ENCODE measurements at regions not wholly inside any gene's neighbourhood (a gene's known extent, or its start where the extent isn't known, plus 50 kb on each side); places are given as distances from the start of the nearest gene placed in this dataset.

DNA sequence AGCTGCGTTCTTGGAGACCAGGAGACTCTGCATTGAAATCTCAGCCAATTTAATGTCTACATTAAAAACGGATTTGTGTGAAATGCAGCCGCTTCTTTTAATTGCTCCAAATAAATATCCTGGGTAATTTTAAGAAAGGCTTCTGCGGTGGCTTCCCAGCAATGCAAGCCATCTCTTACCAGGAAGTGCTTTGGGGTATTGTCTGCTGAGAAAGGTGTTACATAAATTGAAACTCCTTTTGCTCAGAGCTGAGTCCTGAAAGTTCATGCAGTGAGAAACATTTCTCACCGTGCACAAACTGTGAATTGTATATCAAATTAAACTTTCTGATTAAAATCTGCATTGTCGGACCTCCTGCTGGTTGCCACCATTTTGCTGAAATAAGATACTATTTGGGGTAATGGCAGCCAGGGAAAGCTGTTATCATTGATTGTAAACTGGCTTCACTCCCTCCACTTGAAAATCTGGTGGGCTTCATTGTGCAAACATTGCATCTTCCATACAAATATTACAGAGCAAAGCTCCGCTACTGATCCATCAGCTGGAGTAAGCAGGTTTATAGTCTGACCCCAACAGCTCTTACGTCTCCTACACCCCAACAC, 59.5 kb downstream of the ZIC5 start:
- DNase-seq (ENCODE audit: low read depth), result no peak

- DNase-seq (ENCODE audit: low read depth), result no peak
These were observed 60.2 kb downstream of the ZIC5 start for GRCh38 chr13:99911069-99911964.

GRCh38 chr13:99909836-99910619, 61.5 kb downstream of the ZIC5 start:
- DNase-seq (ENCODE audit: low read depth), result no peak

DNA sequence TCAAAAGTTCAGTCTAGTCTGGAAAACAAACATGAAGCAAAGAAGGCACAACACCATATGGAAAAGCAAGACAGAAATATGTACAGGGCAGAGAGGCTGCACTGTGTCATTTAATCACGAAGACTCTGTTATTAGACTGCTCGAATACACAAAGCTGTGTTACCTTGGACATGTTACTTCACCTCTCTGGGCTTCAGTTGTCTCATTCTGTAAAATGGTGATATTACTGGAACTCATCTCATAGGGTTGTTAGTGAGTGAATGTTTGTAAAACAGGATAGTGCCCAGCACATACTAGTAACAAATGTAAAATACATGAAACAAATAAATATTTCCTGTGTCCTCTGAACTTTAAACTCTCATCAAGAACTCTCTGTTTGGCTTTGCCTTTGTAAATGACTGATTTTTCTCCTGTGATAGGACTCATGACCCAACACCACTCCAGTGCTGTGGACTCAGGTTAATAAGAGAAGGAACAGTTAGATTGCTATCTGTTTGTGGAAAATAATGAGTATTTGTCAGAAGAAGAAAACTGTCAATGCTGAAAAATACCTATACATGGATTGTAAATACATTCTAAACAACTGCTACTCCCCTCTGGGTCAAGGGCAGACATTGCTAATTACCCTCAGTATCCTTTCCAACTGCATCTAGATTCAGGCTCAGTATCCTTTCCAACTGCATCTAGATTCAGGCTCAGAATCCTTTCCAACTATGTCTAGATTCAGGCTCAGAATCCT, 62.3 kb downstream of the ZIC5 start:
- no peak for DNase-seq (ENCODE audit: low read depth)

- DNase-seq (ENCODE audit: low read depth), result no peak
These were observed 63.3 kb downstream of the ZIC5 start for GRCh38 chr13:99908140-99908803.

- no peak for DNase-seq (ENCODE audit: low read depth)
These were observed 63.9 kb downstream of the ZIC5 start for GRCh38 chr13:99907627-99908026.

DNA sequence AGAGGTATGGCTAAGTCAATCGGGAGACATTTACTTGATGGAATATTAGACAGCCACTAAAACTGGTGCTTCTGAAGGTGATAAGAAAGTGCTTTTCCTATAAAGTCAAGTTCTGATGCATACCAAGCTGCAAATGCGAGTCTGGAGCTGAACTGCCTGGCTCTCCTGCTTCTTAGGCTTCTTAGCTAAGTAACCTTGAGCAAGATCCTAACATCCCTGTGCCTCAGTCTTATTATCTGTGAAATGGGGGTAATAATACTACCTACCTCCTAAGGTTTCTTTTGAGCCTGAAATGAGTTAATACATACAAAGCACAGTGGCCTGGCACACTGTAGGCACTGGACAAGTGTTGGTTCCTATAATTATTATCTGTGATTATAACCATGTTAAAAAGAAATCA, 64.5 kb downstream of the ZIC5 start:
- DNase-seq (ENCODE audit: low read depth), result no peak

- no peak for DNase-seq (ENCODE audit: low read depth)
These were observed 65.8 kb downstream of the ZIC5 start for GRCh38 chr13:99905814-99906213.

DNA sequence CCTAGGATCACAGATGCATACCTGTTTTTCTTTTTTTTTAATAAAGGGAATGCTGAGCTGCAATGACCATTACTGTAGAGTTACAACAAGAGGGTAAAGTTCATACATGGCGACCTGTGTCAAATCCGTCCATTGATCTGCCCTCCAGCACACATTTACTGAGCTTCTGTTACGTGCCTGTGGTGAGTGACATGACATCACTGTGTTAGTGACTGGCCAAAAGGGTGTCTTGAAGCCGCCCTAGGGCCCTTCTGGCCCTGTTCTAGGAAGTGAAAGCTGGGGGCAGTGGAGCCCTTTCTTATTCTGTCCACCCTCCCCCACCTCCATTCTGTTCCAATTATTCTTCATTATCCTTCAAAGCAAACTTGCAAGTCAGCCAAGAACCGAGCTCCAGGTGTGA, 66.3 kb downstream of the ZIC5 start:
- peak; percentile 8 for DNase-seq (ENCODE audit: low read depth)

- no peak for DNase-seq (ENCODE audit: low read depth)
These were observed 68.4 kb downstream of the ZIC5 start for GRCh38 chr13:99903140-99903539.

- no peak for DNase-seq (ENCODE audit: low read depth)
These were observed 68.9 kb downstream of the ZIC5 start for GRCh38 chr13:99902657-99903056.

- DNase-seq (ENCODE audit: low read depth), result no peak
These were observed 70.6 kb downstream of the ZIC5 start for GRCh38 chr13:99900960-99901359.

DNA sequence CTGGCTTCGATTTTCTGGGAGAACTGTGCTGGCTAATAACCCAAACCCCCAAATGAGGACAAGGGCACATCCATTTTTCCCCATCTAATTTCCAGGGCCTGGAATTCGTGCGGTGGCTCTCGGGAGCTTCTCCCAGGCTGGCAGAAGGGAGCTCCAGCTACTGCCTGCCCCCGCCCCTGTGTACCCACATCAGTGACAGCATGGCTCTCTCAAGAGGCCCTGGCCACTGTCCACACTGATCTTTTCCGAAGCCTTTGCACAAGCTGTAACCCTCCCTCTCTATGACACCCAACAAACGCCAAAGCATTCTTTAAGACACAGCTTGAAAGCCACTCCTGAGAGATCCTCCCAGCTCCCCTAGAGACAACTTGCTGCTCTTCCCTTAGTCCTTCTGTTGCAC, 73.1 kb downstream of the ZIC5 start:
- no peak for DNase-seq (ENCODE audit: low read depth)

DNA sequence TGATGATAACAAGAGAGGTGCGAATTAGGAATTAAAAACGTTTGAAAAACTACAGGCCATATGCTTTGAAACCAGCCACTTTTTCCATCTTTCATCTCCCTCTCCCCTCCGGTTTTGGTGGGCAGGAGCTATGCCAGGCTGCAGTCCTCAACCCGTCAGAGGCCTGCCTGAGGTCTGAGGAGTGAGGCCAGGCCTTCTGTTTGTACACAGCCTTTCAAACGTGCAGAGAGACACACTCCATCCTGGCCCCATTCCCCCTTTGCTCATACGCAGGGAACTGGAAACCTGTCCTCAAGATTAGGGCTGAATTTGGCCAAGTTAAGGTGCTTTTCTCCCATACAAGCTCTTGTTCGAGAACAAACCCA, 74.5 kb downstream of the ZIC5 start:
- no peak for DNase-seq (ENCODE audit: low read depth)

GRCh38 chr13:99896369-99897075, 75.0 kb downstream of the ZIC5 start:
- no peak for DNase-seq (ENCODE audit: low read depth)

- DNase-seq (ENCODE audit: low read depth), result no peak
These were observed 75.9 kb downstream of the ZIC5 start for GRCh38 chr13:99895444-99896368.

GRCh38 chr13:99894840-99895443, 76.6 kb downstream of the ZIC5 start:
- DNase-seq (ENCODE audit: low read depth), result no peak

GRCh38 chr13:99894105-99894839, 77.3 kb downstream of the ZIC5 start:
- DNase-seq (ENCODE audit: low read depth), result no peak

DNA sequence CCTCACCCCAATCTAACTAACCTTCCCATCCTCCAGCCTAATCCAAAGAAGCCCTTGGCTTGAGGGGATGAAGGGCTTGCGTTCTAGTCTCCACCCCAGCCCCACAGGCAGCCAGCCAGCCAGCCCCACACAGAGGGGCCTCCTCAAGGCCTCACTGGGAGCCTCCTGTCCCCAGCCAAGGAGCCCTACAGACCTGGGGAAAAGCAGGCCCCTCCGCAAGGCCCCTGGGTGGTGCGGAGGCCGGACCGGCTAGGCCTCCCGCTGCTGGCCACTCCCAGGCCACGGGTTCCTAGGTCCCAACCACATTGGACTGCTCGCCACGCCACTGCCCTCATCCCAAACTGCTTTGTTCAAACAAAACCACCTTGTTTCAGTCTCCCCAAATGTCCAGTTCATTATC, 78.0 kb downstream of the ZIC5 start:
- DNase-seq (ENCODE audit: low read depth), result no peak

All from ELR (cell line).